Stimulated activated CD4-positive, alpha-beta T cell treated with anti-CD3 and anti-CD28 coated beads, Interleukin-12 subunit alpha, Interleukin-12 subunit beta, amount 100 ng/mL, for 24 hours (primary cell): ENCODE measurements at regions not wholly inside any gene's neighbourhood (a gene's known extent, or its start where the extent isn't known, plus 50 kb on each side); places are given as distances from the start of the nearest gene placed in this dataset.
A peak's percentile ranks its signal among the peaks of the same experiment; 100 is the strongest.

Source experiments
- DNase-seq, 2 experiments: peaks; one replicate each; pipeline ENCODE4 v3.0.0-alpha.2; 2020; ENCODE audit warnings: low read depth in 2 of 2

DNA sequence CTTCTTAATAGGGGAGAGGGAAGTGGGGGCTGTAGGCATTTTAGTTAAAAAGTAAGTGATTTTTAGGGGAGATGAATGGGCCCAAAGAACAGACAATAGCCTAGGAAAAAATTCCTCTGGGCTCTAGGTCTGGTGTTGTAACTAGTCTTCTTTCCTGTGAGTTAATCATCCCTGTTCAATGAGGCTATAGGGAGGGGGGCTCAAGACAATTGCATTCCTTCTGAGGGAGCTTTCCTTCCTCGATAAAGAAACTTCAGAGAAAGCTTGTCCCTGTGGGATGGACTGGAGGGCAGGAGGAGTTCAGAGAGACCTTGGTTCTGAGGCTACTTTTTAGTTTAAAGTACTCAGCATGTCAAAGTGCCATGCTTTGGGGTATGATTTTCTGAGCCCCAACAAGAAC is 127.2 kb downstream of the BBS10 start:
- DNase-seq = no peak

- DNase-seq = no peak
Measured at GRCh38 chr12:76219806-76220205, 128.4 kb downstream of the BBS10 start.

GRCh38 chr12:76216585-76217472 is 131.4 kb downstream of the BBS10 start:
- no peak for DNase-seq

- DNase-seq = no peak
Measured at GRCh38 chr12:76208129-76208528, 123.6 kb upstream of the NAP1L1 start.

DNA sequence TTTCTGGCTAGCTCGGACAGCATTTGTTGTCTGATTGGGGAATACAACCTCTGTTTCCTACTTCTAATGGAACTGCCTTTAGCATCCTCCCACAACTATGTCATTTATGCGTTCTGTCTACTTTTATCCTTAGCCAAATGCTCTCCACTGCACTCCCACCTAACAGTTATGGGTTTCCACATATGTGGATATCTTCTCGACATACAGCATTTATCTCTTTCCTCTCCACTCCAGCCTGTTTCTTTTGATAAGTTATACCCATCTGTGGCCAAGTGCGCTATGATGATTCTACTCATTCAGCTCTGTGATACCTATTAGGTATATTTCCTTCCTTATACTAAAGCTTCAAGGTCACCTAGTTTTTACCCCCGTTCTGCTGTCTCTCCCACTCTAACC is 122.2 kb upstream of the NAP1L1 start:
- no peak for DNase-seq

GRCh38 chr12:76206039-76206676 is 121.7 kb upstream of the NAP1L1 start:
- no peak for DNase-seq

DNA sequence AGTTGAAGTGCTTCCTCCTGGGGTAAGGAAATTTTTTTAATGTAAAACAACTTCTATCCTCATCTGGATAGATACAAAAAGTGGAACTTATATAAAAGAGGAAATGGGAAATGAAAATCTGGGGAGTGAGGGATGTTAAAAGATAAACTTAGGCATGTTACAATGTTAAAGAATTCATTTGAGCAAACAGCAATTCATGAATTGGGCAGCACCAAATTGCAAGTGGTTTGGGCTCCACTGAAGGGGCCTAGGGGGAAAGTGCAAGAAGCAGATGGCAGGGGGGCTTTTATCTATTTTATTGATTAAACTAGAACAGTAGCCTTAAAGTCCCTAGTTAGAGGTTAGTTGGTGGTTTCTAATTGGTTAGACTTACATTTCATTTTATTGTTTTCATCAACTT is 118.1 kb upstream of the NAP1L1 start:
- DNase-seq = no peak

- no peak for DNase-seq
Measured at GRCh38 chr12:76201758-76202157, 117.3 kb upstream of the NAP1L1 start.

GRCh38 chr12:76201316-76201715 is 116.8 kb upstream of the NAP1L1 start:
- DNase-seq = no peak

- no peak for DNase-seq
Measured at GRCh38 chr12:76199808-76200207, 115.3 kb upstream of the NAP1L1 start.

DNA sequence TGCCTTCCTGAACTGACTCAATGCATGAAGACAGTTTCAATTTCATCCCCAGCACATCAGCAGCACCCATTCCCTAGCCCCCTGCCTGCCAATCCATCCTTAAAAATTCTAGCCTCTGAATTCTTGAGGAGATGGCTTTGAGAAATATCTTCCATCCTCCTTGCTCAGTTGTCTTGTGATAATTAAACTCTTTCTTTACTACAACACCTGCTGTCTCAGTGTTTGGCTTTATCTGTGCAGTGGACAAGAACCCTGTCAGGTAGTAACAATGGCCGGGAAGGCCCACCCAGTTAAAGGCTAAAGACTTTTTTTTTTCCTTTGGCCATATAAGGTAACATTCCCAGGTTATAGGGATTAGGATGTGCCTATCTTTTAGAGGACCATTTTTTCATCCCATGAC is 114.4 kb upstream of the NAP1L1 start:
- DNase-seq = no peak

DNA sequence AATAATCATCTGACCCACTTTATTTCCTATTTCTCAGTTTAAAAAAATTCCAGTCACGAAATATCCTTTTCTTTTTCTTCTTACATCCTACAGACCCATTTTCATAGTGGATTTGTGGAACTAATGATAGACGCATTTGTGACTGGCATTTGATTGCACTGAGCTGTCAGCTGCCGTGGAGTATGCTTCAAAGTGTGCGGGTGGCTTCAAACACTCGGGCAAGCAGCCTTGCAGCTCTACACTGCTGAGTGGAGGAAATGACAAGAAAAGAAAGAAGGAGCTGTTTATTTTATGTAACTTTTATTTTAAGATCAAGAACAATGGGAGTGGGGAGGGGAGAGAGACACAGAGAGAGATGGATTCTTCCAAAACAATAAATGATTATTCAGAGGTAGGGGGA is 112.8 kb upstream of the NAP1L1 start:
- no peak for DNase-seq

GRCh38 chr12:76195920-76196319 is 111.4 kb upstream of the NAP1L1 start:
- DNase-seq = no peak

- no peak for DNase-seq
Measured at GRCh38 chr12:76194724-76195123, 110.2 kb upstream of the NAP1L1 start.

- DNase-seq = no peak
Measured at GRCh38 chr12:76193961-76194360, 109.5 kb upstream of the NAP1L1 start.

DNA sequence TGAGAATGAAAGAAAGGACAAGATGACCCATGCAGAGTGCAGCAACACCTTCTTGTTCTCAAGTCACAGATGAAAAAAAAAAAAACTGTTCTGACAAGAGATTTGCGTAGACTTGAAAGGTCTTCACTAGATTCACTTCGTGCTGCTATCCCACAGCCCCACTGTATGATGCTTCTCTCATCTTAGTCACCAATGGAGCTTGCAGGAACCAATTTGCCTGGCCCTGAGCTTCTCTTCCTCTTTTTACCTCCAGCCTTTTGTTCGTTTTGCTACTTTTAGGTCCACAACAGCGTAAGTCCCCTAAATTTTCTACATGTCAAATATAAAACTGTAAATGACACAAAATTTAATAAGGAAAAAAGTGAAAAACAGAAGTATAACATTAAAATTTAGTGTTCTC is 107.9 kb upstream of the NAP1L1 start:
- DNase-seq = no peak

GRCh38 chr12:76190299-76190698 is 105.8 kb upstream of the NAP1L1 start:
- no peak for DNase-seq

GRCh38 chr12:76189851-76190250 is 105.4 kb upstream of the NAP1L1 start:
- no peak for DNase-seq

DNA sequence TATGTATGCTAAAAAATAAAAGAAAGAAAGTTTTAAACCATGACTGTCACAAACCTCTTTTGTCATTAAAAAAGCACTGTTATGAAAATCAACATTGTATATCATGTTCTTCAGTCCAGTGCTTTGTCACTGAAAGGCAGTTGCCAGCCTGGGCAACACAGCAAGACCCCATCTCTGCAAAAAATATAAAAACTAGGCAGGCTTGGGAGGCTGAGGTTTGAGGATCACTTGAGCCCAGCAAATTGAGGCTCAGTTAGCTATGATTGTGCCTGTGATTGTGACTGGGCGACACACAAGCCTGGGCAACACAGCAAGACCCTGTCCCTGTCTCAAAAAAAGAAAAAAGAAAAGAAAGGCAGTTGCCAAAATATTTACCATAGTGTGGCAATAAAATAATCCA is 102.7 kb upstream of the NAP1L1 start:
- DNase-seq = no peak

GRCh38 chr12:76186131-76186906 is 101.8 kb upstream of the NAP1L1 start:
- no peak for DNase-seq

DNA sequence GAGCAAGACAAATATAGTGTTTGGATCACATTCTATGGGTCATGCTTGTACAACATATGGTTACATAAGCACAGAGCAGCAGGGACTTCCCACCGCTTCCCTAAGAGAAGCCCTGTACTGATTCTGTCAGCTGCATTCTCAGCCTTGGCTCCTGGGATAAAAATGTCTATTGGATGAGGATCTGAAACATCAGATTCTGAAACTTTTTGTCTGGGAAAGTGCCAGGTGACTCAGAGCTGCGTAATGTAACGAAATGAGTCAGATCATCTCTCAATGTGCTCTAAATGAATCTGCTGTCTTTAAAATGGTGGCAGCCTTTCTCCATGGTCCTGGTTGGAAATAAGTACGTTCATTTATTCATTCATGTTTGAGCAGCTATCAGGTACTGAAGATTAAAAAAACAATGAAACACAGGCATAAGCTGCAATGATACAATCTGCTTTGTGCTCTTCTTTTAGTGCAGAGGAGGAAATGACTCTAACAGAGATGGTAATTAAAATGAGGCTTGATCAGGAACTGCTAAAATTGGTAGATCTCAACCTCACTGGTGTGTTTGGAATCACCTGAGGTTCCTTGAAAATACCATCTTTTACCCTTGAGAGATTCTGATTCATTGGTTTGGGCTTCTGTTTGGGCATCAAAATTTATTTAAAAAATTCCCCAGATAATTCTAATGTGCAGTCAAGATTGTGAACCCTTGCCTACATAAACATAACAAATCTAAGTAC is 99.1 kb upstream of the NAP1L1 start:
- peak in 1 of 2 experiments; percentile 61 for DNase-seq
